ENCODE measurements at regions not wholly inside any gene's neighbourhood (a gene's known extent, or its start where the extent isn't known, plus 50 kb on each side); places are given as distances from the start of the nearest gene placed in this dataset.

DNA sequence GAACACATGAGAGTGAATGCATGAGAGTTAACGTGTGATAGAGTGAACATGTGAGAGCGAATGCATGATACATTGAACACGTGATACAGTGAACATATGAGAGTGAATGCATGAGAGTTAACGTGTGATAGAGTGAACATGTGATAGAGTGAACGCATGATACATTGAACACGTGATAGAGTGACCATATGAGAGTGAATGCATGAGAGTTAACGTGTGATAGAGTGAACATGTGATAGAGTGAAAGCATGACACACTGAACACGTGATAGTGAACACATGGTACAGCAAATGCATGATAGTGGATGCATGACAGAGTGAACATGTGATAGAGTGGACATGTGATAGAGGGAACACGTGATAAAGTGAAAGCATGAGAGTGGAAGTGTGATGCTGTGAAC, 517.9 kb downstream of the EIPR1 start:
- TF ChIP-seq, protein P1, sequence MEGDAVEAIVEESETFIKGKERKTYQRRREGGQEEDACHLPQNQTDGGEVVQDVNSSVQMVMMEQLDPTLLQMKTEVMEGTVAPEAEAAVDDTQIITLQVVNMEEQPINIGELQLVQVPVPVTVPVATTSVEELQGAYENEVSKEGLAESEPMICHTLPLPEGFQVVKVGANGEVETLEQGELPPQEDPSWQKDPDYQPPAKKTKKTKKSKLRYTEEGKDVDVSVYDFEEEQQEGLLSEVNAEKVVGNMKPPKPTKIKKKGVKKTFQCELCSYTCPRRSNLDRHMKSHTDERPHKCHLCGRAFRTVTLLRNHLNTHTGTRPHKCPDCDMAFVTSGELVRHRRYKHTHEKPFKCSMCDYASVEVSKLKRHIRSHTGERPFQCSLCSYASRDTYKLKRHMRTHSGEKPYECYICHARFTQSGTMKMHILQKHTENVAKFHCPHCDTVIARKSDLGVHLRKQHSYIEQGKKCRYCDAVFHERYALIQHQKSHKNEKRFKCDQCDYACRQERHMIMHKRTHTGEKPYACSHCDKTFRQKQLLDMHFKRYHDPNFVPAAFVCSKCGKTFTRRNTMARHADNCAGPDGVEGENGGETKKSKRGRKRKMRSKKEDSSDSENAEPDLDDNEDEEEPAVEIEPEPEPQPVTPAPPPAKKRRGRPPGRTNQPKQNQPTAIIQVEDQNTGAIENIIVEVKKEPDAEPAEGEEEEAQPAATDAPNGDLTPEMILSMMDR (IDR thresholded peaks at IDR 0.05; ENCODE audit: low read depth, low read length): no peak
- no peak for TF ChIP-seq EZH2phosphoT487 (IDR thresholded peaks at IDR 0.05; ENCODE audit: low read depth)
